ENCODE measurements at regions not wholly inside any gene's neighbourhood (a gene's known extent, or its start where the extent isn't known, plus 50 kb on each side); places are given as distances from the start of the nearest gene placed in this dataset.

DNA sequence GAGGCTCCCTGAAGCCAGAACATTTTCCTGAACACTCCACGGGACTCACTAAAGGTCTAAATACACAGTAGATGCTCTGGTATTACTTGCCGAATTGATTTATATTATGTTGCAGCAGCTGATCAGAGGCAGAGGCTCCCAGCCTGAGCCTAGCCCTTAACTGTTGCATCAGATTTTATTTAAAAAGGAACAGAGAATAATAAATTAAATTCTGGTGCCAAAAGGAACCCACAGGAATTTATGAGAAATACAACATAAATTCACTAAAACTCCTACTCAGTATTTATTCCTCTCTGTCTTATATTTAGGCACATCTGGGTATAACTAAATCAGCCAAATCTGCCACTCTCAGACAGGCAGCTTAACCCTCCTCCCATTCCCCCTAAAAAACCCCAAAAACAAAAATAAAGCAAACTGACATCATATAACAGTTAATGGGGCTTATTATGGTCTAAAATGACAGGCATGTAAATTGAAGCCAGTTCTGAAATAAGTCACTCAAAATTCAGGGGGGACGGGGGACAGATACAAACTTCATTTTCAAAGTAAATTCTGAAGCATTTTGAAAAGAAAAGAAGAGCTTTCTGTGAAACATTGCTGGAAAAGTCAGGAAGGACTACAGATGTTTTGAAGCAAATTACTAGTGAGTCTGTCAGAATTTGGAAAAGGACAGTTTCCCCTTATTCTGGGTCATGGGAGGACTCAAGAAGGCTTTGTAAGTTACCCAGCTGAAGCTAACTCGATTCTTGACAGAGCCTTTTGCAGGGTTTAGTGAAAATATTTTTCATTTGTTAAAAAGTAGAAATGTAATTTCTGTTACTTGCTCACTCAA lies 53.8 kb upstream of the CORO2B start:
- no peaks in the 10 kb centered on the region for H3K36me3 ChIP-seq
- no peak overlapping the region for H3K4me3 ChIP-seq
- no peak overlapping the region for H3K27ac ChIP-seq
- no peaks in the 10 kb centered on the region for H3K4me1 ChIP-seq (replicated peaks)
- no peak for DNase-seq (ENCODE audit: low read depth in 1 of 2, low spot score in 2 of 2)
- H3K27me3 ChIP-seq (replicated peaks), result 0 out of 2 replicates have a peak, but pooled peaks cover 3% of the 10 kb centered on the region
- H3K9me3 ChIP-seq (replicated peaks), result no peaks in the 10 kb centered on the region

DNA sequence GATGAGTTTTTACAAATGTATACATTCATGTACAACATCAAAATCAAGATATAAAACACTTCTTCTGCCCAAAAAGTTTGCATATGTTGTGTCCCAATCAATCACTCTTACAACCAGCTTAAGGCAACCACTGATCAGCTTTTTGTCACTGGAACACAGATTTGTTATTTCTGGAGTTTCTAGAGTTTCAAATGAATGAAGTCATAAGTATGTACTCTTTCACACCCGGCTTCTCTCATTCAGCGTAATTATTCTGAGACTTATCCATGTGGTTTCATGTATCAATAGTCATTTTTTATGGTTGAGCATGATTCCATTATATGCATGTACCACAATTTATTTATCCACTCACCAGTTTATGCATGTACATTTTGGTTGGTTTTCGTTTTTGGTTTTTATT lies 53.0 kb upstream of the CORO2B start:
- no peak overlapping the region for H3K27ac ChIP-seq

DNA sequence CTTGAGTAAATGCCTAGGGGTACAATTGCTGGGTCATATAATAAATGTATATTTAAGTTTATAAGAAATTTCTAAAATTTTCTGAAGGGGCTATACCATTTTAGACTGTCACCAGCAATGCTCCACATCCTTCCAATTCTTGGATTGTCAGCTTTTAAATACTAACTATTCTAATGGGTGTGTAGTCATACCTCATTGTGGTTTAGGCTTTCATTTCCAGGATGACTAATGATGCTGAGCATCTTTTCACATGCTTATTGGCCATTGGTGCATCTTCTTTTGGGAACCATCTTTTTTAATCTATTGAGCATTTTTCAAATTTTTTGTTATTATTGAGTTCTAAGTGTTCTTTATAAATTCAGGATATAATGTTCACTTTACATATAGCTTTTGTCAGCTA lies 52.5 kb upstream of the CORO2B start:
- Histone ChIP-seq H3K27me3 (replicated peaks) (0 out of 2 replicates have a peak, but pooled peaks cover 2% of the 10 kb centered on the region), H3K4me1 (replicated peaks) (no peaks in the 10 kb centered on the region), H3K4me3 (no peak overlapping the region), H3K9me3 (replicated peaks) (no peaks in the 10 kb centered on the region), H3K27ac (no peak overlapping the region), H3K36me3 (no peaks in the 10 kb centered on the region)
- no peak for DNase-seq (ENCODE audit: low read depth in 1 of 2, low spot score in 2 of 2)

More for the DNA sequence above, 53.0 kb upstream of the CORO2B start:
- H3K36me3 ChIP-seq, result no peaks in the 10 kb centered on the region
- DNase-seq (ENCODE audit: low read depth in 1 of 2, low spot score in 2 of 2), result no peak
- H3K4me3 ChIP-seq, result no peak overlapping the region
- no peaks in the 10 kb centered on the region for H3K4me1 ChIP-seq (replicated peaks)
- H3K9me3 ChIP-seq (replicated peaks), result no peaks in the 10 kb centered on the region
- H3K27me3 ChIP-seq (replicated peaks), result 0 out of 2 replicates have a peak, but pooled peaks cover 2% of the 10 kb centered on the region

DNA sequence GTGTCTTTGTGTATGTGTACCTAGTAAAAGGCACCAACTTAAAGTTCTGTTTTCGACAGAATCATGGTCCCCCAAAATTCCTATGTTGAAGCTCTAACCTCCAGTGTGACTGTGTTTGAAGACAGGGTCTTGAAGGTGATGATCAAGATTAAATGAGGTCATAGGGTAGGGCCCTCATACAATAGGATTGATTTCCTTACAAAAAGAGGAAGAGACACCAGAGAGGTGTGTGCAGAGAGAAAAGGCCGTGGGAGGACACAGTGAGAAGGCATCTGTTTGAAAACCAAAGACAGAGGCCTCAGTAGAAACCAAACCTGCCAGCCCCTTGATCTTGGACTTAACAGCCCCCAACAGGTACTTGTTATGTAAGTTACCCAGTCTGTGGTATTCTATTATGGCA lies 52.0 kb upstream of the CORO2B start:
- Histone ChIP-seq H3K27ac (no peak overlapping the region), H3K4me3 (no peak overlapping the region), H3K36me3 (no peaks in the 10 kb centered on the region), H3K27me3 (replicated peaks) (0 out of 2 replicates have a peak, but pooled peaks cover 2% of the 10 kb centered on the region), H3K9me3 (replicated peaks) (no peaks in the 10 kb centered on the region), H3K4me1 (replicated peaks) (no peaks in the 10 kb centered on the region)
- DNase-seq (ENCODE audit: low read depth in 1 of 2, low spot score in 2 of 2), result no peak

DNA sequence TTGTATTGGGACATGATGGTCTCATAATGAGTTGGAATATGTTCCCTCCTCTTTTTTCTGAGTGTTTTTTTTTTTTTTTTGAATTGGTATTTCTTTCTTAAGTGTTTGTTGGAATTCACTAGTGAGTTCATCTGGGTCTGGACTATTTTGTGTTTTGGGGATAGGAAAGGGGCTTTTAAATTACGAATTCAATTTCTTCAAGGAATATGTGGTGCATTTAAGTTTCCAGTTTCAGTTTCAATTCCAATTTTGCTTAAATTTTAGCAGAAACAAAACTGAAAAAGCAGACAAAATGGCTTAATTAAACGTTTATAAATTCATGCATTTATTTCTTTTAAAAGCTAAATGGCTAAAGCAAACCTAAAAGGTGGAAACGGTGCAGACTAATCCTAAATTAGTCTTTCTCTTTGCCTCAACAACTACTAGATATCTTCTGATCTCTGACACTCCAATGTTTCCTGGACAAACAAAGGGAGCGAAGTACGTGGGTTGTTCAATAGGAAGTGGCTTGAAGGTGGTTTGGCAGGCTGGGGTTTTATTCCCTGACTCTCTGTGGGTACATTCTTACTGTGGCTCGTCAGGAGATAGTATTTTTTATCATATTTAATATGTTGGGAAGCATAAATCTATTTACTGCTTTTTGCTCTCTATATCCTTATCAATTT lies 50.0 kb upstream of the CORO2B start:
- Histone ChIP-seq H3K9me3 (replicated peaks) (no peaks in the 10 kb centered on the region; the same call in 1 of the 2 replicates), H3K27me3 (replicated peaks) (no peaks in the 10 kb centered on the region), H3K4me3 (no peak overlapping the region), H3K36me3 (no peaks in the 10 kb centered on the region), H3K4me1 (replicated peaks) (no peaks in the 10 kb centered on the region), H3K27ac (no peak overlapping the region)
- no peak for DNase-seq (ENCODE audit: low read depth in 1 of 2, low spot score in 2 of 2)
